ENCODE measurements at regions not wholly inside any gene's neighbourhood (a gene's known extent, or its start where the extent isn't known, plus 50 kb on each side); places are given as distances from the start of the nearest gene placed in this dataset.

DNA sequence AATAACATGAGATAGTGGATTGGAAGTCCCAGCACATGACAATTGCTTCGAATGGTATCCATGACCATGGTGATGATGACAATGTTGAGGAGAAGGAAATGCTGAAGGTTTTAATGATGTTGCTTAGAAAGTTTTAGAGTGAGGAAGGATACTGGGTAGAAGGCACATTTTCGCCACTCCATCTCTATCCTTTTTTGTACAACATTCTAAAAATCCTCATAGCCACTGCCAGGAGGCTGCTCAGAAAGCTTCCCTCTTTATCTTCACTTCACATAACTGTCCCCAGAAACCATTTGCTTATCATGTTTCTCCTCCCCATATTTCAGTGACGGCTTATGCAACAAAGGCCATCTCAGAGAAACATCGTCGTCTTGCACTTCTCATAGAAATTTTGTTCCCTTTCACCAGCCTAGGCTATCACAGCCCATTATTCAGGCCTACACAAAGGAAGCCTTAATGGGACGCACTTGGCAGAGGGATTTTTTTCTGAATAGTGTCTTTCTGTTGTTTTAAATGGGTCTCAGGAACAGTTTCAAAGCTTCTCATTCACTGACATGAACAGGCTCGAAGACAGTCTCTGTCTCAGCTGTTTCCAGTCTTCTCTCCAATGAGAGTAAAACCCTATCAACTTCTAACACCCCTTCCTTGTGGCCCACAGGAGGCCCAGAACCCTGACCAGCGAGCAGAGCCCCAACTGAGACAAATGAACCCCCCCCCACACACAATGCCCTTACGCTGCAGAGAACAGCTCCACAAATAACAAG, 506.7 kb downstream of the HAPSTR1 start:
- Histone ChIP-seq H2AFZ (ENCODE audit: insufficient read depth, low read length, poor library complexity) (no peak overlapping the region), H4K12ac (ENCODE audit: low read depth, low read length) (no peak overlapping the region), H3K4me3 (ENCODE audit: low read depth, low read length) (no peak overlapping the region), H3K14ac (ENCODE audit: low read length) (no peak overlapping the region), H3K4me1 (ENCODE audit: control insufficient read depth in 1 of 2, insufficient read depth in 2 of 2, low read length in 2 of 2) (peaks cover 9 to 10% of the 10 kb centered on the region in 2 experiments), H3K18ac (ENCODE audit: low read length) (no peak overlapping the region), H2BK12ac (ENCODE audit: low read length) (no peak overlapping the region), H3K23ac (ENCODE audit: low read length) (no peak overlapping the region), H3K79me1 (ENCODE audit: low read length) (peaks cover 8% of the 10 kb centered on the region), H3K9ac (ENCODE audit: low read length) (no peak overlapping the region), H3K79me2 (ENCODE audit: control insufficient read depth, insufficient read depth, low read length, poor library complexity) (no peaks in the 10 kb centered on the region), H4K91ac (ENCODE audit: low read depth, low read length) (no peak overlapping the region), H2AK5ac (ENCODE audit: low read length) (no peak overlapping the region), H3K36me3 (ENCODE audit: control insufficient read depth in 1 of 2, insufficient read depth in 2 of 2, low read length in 2 of 2) (no peaks in the 10 kb centered on the region), H3K4ac (ENCODE audit: low read depth, low read length) (no peak overlapping the region), H3K27me3 (ENCODE audit: insufficient read depth, low read length) (no peaks in the 10 kb centered on the region), H3K4me2 (ENCODE audit: low read length) (no peak overlapping the region), H3K27ac (ENCODE audit: low read depth, low read length) (no peak overlapping the region), H2BK5ac (ENCODE audit: low read depth, low read length, poor library complexity) (no peak overlapping the region), H3K9me3 (ENCODE audit: insufficient read depth, low read depth, low read length) (no peaks in the 10 kb centered on the region), H2BK120ac (ENCODE audit: insufficient read depth, low read length, poor library complexity) (no peak overlapping the region), H4K8ac (ENCODE audit: low read depth, low read length) (no peak overlapping the region)
- DNase-seq = no peak
- no CpG with 5 or more reads among the region's 9 CpGs for WGBS (ENCODE audit: extremely low coverage, insufficient coverage, insufficient read length)

DNA sequence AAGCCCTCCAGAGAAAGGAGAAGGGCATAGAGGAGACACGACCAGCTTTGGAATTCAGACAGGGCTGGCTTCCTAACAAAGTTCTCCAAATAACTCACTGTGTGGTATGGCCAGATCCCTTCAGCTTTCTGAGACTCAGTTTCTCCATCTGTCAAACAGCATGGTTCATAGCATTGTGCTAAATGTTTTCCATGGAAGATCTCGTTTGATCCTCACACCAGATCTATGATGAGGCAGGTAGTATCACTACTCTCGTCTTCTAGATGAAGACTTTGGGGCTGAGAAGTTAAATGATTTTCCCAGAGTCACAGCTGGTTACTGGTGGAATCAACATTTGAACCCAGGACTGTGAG, 507.3 kb downstream of the HAPSTR1 start:
- H3K79me2 ChIP-seq (ENCODE audit: control insufficient read depth, insufficient read depth, low read length, poor library complexity) = no peaks in the 10 kb centered on the region
- H4K91ac ChIP-seq (ENCODE audit: low read depth, low read length) = no peak overlapping the region
- no peak overlapping the region for H2AK5ac ChIP-seq (ENCODE audit: low read length)
- H3K4me1 ChIP-seq (ENCODE audit: control insufficient read depth in 1 of 2, insufficient read depth in 2 of 2, low read length in 2 of 2) = peaks cover 9 to 10% of the 10 kb centered on the region in 2 experiments
- H2AFZ ChIP-seq (ENCODE audit: insufficient read depth, low read length, poor library complexity) = no peak overlapping the region
- H3K18ac ChIP-seq (ENCODE audit: low read length) = no peak overlapping the region
- no peak overlapping the region for H3K4ac ChIP-seq (ENCODE audit: low read depth, low read length)
- no peak overlapping the region for H3K14ac ChIP-seq (ENCODE audit: low read length)
- H3K79me1 ChIP-seq (ENCODE audit: low read length) = peaks cover 8% of the 10 kb centered on the region
- no peak overlapping the region for H2BK120ac ChIP-seq (ENCODE audit: insufficient read depth, low read length, poor library complexity)
- no peak overlapping the region for H4K12ac ChIP-seq (ENCODE audit: low read depth, low read length)
- H3K23ac ChIP-seq (ENCODE audit: low read length) = no peak overlapping the region
- no peaks in the 10 kb centered on the region for H3K9me3 ChIP-seq (ENCODE audit: insufficient read depth, low read depth, low read length)
- no peak for DNase-seq
- no peaks in the 10 kb centered on the region for H3K27me3 ChIP-seq (ENCODE audit: insufficient read depth, low read length)
- H2BK12ac ChIP-seq (ENCODE audit: low read length) = no peak overlapping the region
- H3K27ac ChIP-seq (ENCODE audit: low read depth, low read length) = no peak overlapping the region
- H3K4me3 ChIP-seq (ENCODE audit: low read depth, low read length) = no peak overlapping the region
- no peaks in the 10 kb centered on the region for H3K36me3 ChIP-seq (ENCODE audit: control insufficient read depth in 1 of 2, insufficient read depth in 2 of 2, low read length in 2 of 2)
- H2BK5ac ChIP-seq (ENCODE audit: low read depth, low read length, poor library complexity) = no peak overlapping the region
- no CpG with 5 or more reads among the region's 3 CpGs for WGBS (ENCODE audit: extremely low coverage, insufficient coverage, insufficient read length)
- no peak overlapping the region for H4K8ac ChIP-seq (ENCODE audit: low read depth, low read length)
- no peak overlapping the region for H3K4me2 ChIP-seq (ENCODE audit: low read length)
- no peak overlapping the region for H3K9ac ChIP-seq (ENCODE audit: low read length)

DNA sequence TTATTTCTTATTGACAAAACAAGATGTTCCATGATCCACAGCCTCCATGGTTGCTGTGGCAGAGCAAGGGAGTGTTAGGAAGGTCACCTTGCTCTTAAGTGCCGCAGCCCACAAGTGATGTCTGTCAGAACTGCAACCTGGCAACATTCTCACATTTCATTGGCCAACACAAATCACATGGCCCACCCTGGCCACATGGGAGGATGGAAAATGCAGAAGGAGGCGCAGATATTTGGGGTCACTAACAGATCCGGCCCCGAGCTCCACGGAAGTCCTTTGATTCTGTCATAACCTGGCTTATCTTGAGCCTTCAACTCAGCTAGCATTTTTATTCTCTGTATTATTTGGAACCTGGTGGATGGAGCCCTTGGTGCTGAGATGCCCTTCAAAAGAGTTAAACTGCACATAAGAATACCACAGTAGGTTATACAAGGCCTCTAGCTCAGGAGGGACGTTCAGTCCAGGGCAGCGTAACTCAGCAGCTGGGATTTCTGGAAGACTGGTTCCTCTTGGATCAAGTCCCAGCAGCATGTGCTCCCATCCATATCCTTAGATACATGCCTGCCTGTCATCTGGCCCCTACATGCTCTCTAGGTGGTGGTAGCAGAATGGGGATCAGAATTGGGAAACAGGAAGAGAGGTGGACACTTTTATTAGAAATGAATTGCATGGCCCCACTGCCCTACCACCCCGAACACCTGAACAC, 508.1 kb downstream of the HAPSTR1 start:
- no peak overlapping the region for H2AFZ ChIP-seq (ENCODE audit: insufficient read depth, low read length, poor library complexity)
- H4K8ac ChIP-seq (ENCODE audit: low read depth, low read length) = no peak overlapping the region
- H3K9me3 ChIP-seq (ENCODE audit: insufficient read depth, low read depth, low read length) = no peaks in the 10 kb centered on the region
- H3K4ac ChIP-seq (ENCODE audit: low read depth, low read length) = no peak overlapping the region
- no peak overlapping the region for H3K4me3 ChIP-seq (ENCODE audit: low read depth, low read length)
- no peak overlapping the region for H3K18ac ChIP-seq (ENCODE audit: low read length)
- no peak overlapping the region for H2AK5ac ChIP-seq (ENCODE audit: low read length)
- H3K36me3 ChIP-seq (ENCODE audit: control insufficient read depth in 1 of 2, insufficient read depth in 2 of 2, low read length in 2 of 2) = no peaks in the 10 kb centered on the region
- no CpG with 5 or more reads among the region's 8 CpGs for WGBS (ENCODE audit: extremely low coverage, insufficient coverage, insufficient read length)
- H3K14ac ChIP-seq (ENCODE audit: low read length) = no peak overlapping the region
- no peaks in the 10 kb centered on the region for H3K79me2 ChIP-seq (ENCODE audit: control insufficient read depth, insufficient read depth, low read length, poor library complexity)
- no peak overlapping the region for H3K9ac ChIP-seq (ENCODE audit: low read length)
- H3K23ac ChIP-seq (ENCODE audit: low read length) = no peak overlapping the region
- H3K4me2 ChIP-seq (ENCODE audit: low read length) = no peak overlapping the region
- H4K12ac ChIP-seq (ENCODE audit: low read depth, low read length) = no peak overlapping the region
- H2BK12ac ChIP-seq (ENCODE audit: low read length) = no peak overlapping the region
- H3K79me1 ChIP-seq (ENCODE audit: low read length) = peaks cover 7% of the 10 kb centered on the region
- no peaks in the 10 kb centered on the region for H3K27me3 ChIP-seq (ENCODE audit: insufficient read depth, low read length)
- no peak overlapping the region for H3K27ac ChIP-seq (ENCODE audit: low read depth, low read length)
- H2BK5ac ChIP-seq (ENCODE audit: low read depth, low read length, poor library complexity) = no peak overlapping the region
- DNase-seq = no peak
- no peak overlapping the region for H4K91ac ChIP-seq (ENCODE audit: low read depth, low read length)
- peaks cover 8% of the 10 kb centered on the region in 2 experiments for H3K4me1 ChIP-seq (ENCODE audit: control insufficient read depth in 1 of 2, insufficient read depth in 2 of 2, low read length in 2 of 2)
- H2BK120ac ChIP-seq (ENCODE audit: insufficient read depth, low read length, poor library complexity) = no peak overlapping the region

DNA sequence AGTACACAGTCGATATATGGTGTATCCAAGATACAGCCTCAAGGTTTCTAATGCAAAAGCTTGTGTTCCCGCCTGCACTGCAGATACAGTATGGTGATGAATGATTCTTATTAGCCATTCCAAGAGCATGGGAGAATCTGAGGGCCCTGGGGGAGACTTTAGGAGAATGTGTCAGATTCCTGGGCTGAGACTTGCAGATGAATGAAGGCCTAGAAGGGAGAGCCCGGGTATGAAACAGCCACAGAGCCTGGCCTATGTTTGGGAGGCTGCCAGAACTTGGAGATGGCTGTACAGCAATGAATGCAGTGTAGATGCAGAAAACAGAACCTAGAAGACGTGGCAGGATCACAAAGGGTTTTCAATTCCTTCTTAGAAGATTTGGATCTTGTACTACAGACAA, 510.7 kb downstream of the HAPSTR1 start:
- no peaks in the 10 kb centered on the region for H3K36me3 ChIP-seq (ENCODE audit: control insufficient read depth in 1 of 2, insufficient read depth in 2 of 2, low read length in 2 of 2)
- H3K4me2 ChIP-seq (ENCODE audit: low read length) = no peak overlapping the region
- no peaks in the 10 kb centered on the region for H3K27me3 ChIP-seq (ENCODE audit: insufficient read depth, low read length)
- no peak overlapping the region for H4K12ac ChIP-seq (ENCODE audit: low read depth, low read length)
- no peak overlapping the region for H3K18ac ChIP-seq (ENCODE audit: low read length)
- no peak overlapping the region for H2AK5ac ChIP-seq (ENCODE audit: low read length)
- H3K4me3 ChIP-seq (ENCODE audit: low read depth, low read length) = no peak overlapping the region
- H3K9me3 ChIP-seq (ENCODE audit: insufficient read depth, low read depth, low read length) = no peaks in the 10 kb centered on the region
- no peak overlapping the region for H2BK120ac ChIP-seq (ENCODE audit: insufficient read depth, low read length, poor library complexity)
- no peak for DNase-seq
- no peaks in the 10 kb centered on the region for H3K4me1 ChIP-seq (ENCODE audit: control insufficient read depth in 1 of 2, insufficient read depth in 2 of 2, low read length in 2 of 2)
- no peak overlapping the region for H3K27ac ChIP-seq (ENCODE audit: low read depth, low read length)
- H3K79me2 ChIP-seq (ENCODE audit: control insufficient read depth, insufficient read depth, low read length, poor library complexity) = no peaks in the 10 kb centered on the region
- H4K91ac ChIP-seq (ENCODE audit: low read depth, low read length) = no peak overlapping the region
- WGBS (ENCODE audit: extremely low coverage, insufficient coverage, insufficient read length) = no CpG with 5 or more reads among the region's 4 CpGs
- no peak overlapping the region for H2BK5ac ChIP-seq (ENCODE audit: low read depth, low read length, poor library complexity)
- H3K23ac ChIP-seq (ENCODE audit: low read length) = no peak overlapping the region
- H3K14ac ChIP-seq (ENCODE audit: low read length) = no peak overlapping the region
- H3K79me1 ChIP-seq (ENCODE audit: low read length) = no peaks in the 10 kb centered on the region
- H2AFZ ChIP-seq (ENCODE audit: insufficient read depth, low read length, poor library complexity) = no peak overlapping the region
- H4K8ac ChIP-seq (ENCODE audit: low read depth, low read length) = no peak overlapping the region
- H2BK12ac ChIP-seq (ENCODE audit: low read length) = no peak overlapping the region
- H3K4ac ChIP-seq (ENCODE audit: low read depth, low read length) = no peak overlapping the region
- no peak overlapping the region for H3K9ac ChIP-seq (ENCODE audit: low read length)
